ENCODE measurements at regions not wholly inside any gene's neighbourhood (a gene's known extent, or its start where the extent isn't known, plus 50 kb on each side); places are given as distances from the start of the nearest gene placed in this dataset.

DNA sequence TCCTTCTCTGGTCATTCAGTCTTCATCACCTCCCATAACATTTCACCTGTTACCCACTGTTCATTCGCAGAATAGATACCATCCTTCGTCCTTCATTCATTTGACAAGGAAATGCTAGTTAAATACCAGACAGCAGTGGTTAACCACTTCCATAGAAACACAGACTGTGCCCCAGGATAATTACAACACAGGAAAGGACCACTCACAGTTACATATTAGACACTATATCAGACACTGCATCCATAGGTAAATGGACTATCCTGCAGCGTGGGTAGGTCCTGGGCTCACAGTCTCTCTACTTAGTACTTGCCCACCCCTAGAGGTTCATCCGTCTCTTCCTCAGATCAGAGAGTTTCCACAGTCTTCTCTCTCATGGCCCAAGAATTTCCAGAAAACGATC, 1044.6 kb downstream of the VRK1 start:
- DNase-seq = no peak

DNA sequence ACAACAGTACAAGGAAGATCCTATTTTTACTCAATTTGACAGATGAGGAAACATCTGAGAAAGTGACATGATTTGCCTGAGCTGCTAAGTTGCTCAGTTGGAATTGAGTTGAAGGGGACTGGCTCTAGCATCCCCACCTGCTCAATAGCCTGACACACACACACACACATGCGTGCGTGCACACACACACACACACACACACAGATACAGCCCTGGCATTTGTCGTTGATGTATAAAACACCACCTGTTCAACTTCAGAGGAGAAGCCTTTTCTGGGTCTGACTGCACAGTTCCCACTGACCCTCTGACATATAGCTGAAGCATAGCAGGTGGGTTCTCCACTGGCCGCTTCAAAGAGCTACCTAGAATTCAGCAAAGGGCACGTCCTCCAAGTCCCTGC, 1045.9 kb downstream of the VRK1 start:
- DNase-seq = no peak

DNA sequence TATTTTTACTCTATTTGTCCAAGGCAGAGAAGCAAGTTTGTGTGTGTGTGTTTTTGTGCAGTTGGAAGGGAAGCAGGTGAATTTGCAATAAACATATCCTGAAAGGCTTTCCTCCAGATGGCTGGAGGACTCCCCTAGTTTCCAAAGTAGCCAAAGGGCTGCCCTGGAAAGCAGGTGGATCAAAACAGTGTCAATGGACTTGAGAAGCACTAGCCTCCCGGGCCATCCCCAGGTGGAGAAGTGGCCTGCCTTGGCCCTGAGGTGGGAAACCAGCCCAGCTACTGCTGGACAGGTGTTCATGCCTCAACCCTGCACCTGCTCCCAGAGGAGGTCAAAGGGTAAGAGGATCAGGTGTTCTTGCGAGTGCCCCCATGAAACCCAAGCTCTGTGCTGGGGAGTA, 1046.9 kb downstream of the VRK1 start:
- no peak for DNase-seq

- no peak for DNase-seq
These were observed 1049.0 kb downstream of the VRK1 start for GRCh38 chr14:97846156-97846555.

GRCh38 chr14:97848317-97848980, 1051.3 kb downstream of the VRK1 start:
- no peak for DNase-seq

DNA sequence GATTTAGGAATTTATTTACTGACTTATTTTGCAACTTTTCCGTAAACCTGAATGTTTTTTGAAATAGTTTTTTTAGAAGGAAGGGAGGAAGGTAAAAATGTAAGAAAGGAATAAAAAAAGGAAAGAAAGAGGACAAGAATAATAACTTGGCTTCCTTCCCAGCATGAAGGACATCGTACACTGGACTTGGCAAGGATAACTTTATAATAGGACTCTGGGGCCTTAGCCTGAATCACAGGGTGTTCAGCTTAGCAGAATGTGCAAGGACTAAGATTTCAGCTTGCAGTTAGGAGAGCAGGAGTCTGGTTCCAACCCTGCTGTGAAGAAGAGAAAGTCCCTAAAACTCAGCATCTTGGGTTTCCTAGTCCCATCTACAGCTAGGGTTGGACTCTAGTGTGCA, 1053.3 kb downstream of the VRK1 start:
- no peak for DNase-seq

DNA sequence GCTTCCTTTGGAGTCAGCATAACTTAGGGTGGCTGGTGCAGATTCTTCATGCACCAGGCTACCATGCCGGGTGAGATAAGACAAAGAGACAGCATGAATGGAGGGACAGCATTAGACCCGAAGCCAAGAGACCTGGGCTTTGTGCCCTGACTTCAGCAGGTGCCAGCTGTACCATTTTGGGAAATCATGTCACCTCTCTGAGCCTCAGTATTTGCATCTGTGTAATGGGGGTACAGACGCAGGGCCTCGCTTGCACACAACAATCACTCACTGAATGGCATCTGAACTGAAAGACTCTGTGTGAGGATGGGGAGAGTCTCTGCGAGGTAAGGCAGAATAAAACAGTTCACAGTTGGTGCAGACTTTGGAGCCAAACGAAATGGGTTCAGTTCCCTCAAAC, 1053.7 kb downstream of the VRK1 start:
- no peak for DNase-seq

DNA sequence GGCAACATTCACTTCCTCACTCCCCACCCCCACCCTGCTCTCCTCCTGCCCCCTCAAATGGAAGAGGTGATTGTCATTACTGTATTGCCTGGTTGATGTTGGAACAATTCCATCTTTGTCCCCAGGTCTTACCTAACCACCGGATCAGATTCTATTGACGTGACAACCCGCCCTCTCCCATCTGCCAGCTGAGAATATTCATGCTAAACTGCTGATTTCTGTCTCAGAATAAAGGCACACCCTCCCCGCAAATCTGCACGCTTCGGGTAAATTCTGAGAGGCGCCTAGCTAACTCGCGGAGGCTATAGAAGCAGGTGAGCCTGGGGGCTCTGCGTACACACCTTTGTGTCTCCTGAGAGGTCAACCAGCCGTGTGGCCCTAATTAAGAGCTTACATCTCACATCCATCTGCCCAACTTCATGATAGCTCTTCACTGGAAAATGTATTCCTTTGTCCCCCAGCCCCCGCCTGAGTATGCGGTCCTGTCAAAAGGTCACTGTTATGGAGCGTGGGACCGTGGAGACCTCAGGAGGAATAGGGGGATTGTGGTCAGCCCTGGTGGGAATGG, 1054.3 kb downstream of the VRK1 start:
- no peak for DNase-seq

DNA sequence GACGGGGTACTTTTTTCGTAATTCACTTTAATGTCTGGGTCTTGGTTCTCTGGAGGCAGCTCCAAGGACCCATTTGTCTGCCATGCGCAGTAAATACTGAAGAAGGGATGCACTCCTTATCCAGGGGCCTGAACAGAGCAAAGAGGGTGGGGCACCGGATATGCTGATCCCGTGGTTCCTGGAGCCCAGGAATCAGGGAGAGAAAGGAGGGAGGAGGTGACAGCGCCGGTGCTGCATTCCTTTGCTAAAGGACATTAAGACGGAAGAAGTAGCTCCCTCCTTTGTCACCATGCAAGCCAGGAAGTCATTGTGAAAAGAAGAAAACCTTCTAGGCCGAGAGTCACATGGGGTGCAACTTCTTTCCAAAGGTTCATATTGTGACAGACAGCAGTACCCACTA, 1057.7 kb downstream of the VRK1 start:
- DNase-seq = no peak

DNA sequence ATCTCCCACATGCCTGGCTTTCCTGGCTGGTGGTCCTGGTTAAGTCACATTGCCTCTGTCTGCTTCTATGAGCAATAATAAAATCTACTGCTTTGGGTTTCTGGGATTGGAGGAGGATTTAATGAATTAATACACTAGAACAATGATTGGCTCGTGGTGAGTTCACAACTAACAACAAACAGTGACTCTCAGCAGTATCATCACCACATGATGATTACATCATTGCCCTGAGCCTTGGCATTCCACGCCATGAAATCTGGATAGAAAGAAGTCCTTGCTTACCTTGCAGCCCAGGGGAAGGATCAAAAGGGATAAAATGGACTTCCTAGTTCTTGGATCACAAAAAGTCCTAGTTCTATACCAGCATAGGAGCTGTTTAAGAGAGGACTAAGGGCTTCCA, 1069.0 kb downstream of the VRK1 start:
- DNase-seq = no peak

GRCh38 chr14:97866664-97867063, 1069.5 kb downstream of the VRK1 start:
- no peak for DNase-seq

GRCh38 chr14:97873291-97873690, 1076.1 kb downstream of the VRK1 start:
- no peak for DNase-seq

DNA sequence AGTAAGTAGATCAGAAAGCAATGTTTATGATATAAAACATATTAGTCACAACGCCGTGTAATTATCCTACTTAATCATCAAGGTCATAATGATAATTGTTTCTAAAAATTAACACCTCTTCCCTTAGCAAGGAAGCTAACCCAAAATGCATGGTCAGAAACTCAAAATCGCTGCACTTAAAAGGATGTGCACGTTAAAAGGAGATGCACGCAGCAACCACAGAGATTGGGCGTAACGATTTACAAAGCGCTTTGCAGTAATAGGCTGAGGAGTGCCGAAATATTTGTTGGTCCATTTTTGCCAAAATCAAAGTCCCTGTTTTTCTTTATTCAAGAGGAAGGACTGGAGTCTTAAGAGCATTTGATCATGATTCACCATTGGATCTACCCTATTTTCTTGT, 1077.2 kb downstream of the VRK1 start:
- no peak for DNase-seq

GRCh38 chr14:97878206-97878605, 1081.0 kb downstream of the VRK1 start:
- no peak for DNase-seq

DNA sequence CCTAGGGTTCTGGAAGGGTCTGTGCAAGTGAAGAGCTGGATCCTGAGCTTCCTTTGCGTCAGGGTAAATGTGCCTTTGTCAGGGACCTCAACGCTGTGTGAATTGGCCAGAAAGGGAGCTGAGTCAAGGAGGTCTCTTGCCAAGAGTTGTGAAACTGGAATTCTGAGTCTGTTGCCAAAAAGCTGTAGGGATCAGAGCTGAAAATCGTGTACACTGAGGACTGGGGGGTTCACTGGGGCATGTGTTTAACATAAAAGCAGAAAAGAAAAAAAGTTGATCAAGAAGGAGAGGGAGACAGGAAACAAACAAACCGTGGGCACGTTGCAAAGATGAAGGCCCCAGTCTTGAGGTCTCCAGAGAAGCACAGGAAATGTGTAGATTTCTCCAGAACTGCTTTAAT, 1081.5 kb downstream of the VRK1 start:
- DNase-seq = no peak

DNA sequence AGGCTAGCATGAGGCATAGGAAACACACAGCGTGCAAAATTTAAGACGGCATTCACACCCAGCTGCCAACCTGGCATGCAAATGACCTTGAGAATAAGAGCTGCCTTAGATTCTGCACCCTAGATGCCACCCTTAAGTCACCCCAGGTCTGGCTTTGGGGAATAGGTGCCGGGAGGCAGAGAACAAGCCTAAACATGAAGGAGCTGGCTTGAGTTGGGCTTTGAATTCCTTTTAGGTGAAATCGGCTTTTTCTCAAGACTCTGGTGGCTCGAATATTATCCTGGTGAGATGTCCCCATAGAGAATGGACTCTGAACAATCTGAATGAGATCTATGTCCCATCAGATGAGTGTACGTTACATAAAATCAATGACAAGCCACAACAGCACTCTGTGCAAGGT, 1090.5 kb downstream of the VRK1 start:
- no peak for DNase-seq

DNA sequence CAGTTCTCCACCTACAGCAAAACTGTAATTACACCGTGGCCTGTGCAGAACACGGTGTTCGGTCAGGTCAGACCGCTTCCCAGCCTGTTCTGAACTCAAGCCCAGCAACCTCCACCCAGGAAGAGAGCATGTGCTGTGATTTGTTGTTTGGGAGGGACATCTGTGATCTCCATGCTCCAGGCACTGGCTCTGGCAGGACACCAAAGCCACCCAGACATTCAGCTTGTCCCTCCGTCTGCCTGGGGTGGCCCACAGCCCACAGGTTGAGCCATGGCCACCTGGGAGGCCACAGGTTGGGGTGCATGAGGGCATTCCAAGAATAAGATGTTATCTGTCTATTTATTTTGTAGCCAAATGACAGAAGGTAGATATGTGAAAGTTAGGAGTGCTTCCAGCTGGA, 1091.1 kb downstream of the VRK1 start:
- no peak for DNase-seq

GRCh38 chr14:97891515-97891914, 1094.3 kb downstream of the VRK1 start:
- no peak for DNase-seq

GRCh38 chr14:97894552-97894951, 1097.4 kb downstream of the VRK1 start:
- no peak for DNase-seq

- DNase-seq = no peak
These were observed 1103.1 kb downstream of the VRK1 start for GRCh38 chr14:97900196-97900854.

DNA sequence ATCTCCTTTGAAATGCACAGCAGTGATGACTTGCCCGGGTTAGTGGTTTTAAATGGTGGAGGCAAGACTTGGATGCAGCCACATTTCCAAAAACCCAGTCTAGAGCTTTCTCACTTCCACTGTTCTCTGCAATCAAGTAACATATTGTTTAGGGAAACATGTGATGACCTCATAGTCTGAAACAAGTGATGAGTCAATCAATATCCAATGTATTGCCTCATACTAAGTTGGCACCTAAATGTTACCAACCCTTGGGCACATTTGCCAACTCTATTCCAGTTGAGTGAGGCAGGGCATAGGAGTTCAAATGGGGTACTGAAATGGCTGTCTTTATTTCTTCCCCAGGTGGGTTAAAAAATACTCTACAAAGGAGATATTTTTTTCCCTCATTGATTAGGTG, 1105.4 kb downstream of the VRK1 start:
- DNase-seq = no peak

DNA sequence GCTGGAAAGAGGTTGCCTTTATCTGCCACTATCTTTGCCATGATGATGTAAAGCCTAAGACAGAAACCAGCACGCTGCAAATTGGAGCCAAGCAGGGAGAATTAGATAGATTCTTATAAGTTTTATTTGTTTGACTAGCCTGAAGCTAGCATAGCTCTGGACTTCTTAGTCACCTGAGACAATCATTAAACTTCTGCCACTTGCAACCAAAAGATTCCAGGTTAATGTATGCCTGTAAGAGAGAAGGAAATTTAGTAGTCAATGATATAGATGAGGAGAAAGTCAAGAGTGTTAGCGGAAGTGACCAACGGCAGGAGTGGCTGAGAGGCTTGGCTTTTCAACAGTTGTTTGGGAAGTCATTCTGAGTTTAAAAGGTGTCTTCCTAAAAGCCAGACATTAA, 1106.6 kb downstream of the VRK1 start:
- DNase-seq = no peak

GRCh38 chr14:97912217-97912616, 1115.0 kb downstream of the VRK1 start:
- no peak for DNase-seq

DNA sequence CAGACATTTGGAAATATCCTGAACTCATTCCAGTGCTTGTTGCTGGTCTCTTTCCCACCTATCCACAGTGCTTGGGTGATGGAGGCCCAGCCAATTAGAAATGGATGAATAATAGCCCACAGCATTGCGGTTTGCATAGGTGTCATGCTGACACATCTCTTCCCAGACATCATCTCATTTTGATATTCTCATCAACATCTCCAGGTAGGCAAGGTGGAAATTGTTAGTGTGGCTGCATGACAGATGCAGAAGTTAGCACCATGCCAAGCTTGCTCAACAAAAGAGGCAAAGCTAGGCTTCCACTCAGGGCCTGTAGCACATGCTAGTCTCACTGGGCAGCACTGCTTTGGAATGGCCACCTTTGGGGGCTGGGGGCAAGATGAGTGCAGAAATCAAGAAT, 1118.9 kb downstream of the VRK1 start:
- DNase-seq = no peak
